RWPE2 (cell line): ENCODE measurements at regions not wholly inside any gene's neighbourhood (a gene's known extent, or its start where the extent isn't known, plus 50 kb on each side); places are given as distances from the start of the nearest gene placed in this dataset.
"Not testable (repeated sequence)": the region's sequence is repeated elsewhere in the genome, so short reads cannot be mapped to it uniquely, and the experiment has no call there.

Source experiments
- ATAC-seq: fragments of 200-7000 bp; cut with Tn5 transposase; 3 replicates; pipeline ENCODE4 v1.9.1; 2021; ENCODE audit warnings: low read depth
- DNase-seq: peaks from one replicate; pipeline ENCODE4 v3.0.0-alpha.2; 2020; ENCODE audit warnings: low spot score
- H3K27ac ChIP-seq: fragments of 450-650 bp; 2 replicates; pipeline ENCODE4 v1.5.1; 2017; ENCODE audit warnings: mild to moderate bottlenecking; ENCODE audit not compliant: poor library complexity, severe bottlenecking
- H3K27me3 ChIP-seq: fragments of 250-450 bp; sonication (Bioruptor Pico); 2 replicates; pipeline ENCODE4 v1.5.1; 2021; ENCODE audit warnings: mild to moderate bottlenecking, moderate library complexity; ENCODE audit not compliant: insufficient read depth, poor library complexity, severe bottlenecking
- H3K36me3 ChIP-seq: fragments of 250-450 bp; sonication (Bioruptor Pico); 2 replicates; pipeline ENCODE4 v1.5.1; 2020; ENCODE audit warnings: low read depth, mild to moderate bottlenecking, moderate library complexity
- H3K4me1 ChIP-seq: fragments of 250-450 bp; sonication (Bioruptor Pico); 2 replicates; pipeline ENCODE4 v1.5.1; 2021; ENCODE audit warnings: mild to moderate bottlenecking, moderate library complexity; ENCODE audit not compliant: insufficient read depth, poor library complexity, severe bottlenecking
- H3K4me3 ChIP-seq: fragments of 250-450 bp; sonication (Bioruptor Pico); 2 replicates; pipeline ENCODE4 v1.5.1; 2021; ENCODE audit warnings: mild to moderate bottlenecking, moderate library complexity; ENCODE audit not compliant: severe bottlenecking
- H3K9me3 ChIP-seq: fragments of 250-450 bp; sonication (Bioruptor Pico); 2 replicates; pipeline ENCODE4 v1.5.1; 2021; ENCODE audit warnings: mild to moderate bottlenecking, moderate library complexity; ENCODE audit not compliant: severe bottlenecking
- CTCF ChIP-seq: fragments of 450-650 bp; IDR thresholded peaks from one replicate; pipeline ENCODE4 v1.5.1; 2017; ENCODE audit warnings: mild to moderate bottlenecking, moderate library complexity; ENCODE audit not compliant: poor library complexity, severe bottlenecking

- Histone ChIP-seq H3K27ac (no peak overlapping the region), H3K36me3 (no peaks in the 10 kb centered on the region), H3K9me3 (no peaks in the 10 kb centered on the region), H3K4me3 (no peak overlapping the region), H3K4me1 (no peaks in the 10 kb centered on the region), H3K27me3 (no peaks in the 10 kb centered on the region)
- DNase-seq, result no peak
- no peak for ATAC-seq
- TF ChIP-seq CTCF, result no peak
Measured at GRCh38 chrX:115427861-115428410, 133.0 kb upstream of the PLS3 start.

GRCh38 chrX:115434834-115435233 is 126.1 kb upstream of the PLS3 start:
- not testable (repeated sequence) for ATAC-seq, H3K36me3 ChIP-seq, H3K27ac ChIP-seq, DNase-seq, H3K4me3 ChIP-seq, H3K4me1 ChIP-seq, H3K27me3 ChIP-seq, H3K9me3 ChIP-seq

- ATAC-seq, result no peak
- TF ChIP-seq CTCF, result no peak
- no peaks in the 10 kb centered on the region for H3K4me1 ChIP-seq
Measured at GRCh38 chrX:115437841-115438595, 123.0 kb upstream of the PLS3 start.

GRCh38 chrX:115448146-115448545 is 112.8 kb upstream of the PLS3 start:
- Histone ChIP-seq H3K36me3 (no peaks in the 10 kb centered on the region), H3K4me1 (no peaks in the 10 kb centered on the region), H3K27ac (no peak overlapping the region), H3K4me3 (no peak overlapping the region), H3K9me3 (no peaks in the 10 kb centered on the region), H3K27me3 (no peaks in the 10 kb centered on the region)
- no peak for TF ChIP-seq CTCF
- DNase-seq, result no peak
- ATAC-seq, result no peak

More at GRCh38 chrX:115437841-115438595, 123.0 kb upstream of the PLS3 start:
- Histone ChIP-seq H3K9me3 (no peaks in the 10 kb centered on the region), H3K27me3 (no peaks in the 10 kb centered on the region), H3K27ac (no peak overlapping the region), H3K36me3 (no peaks in the 10 kb centered on the region), H3K4me3 (no peak overlapping the region)
- DNase-seq, result no peak

- no peaks in the 10 kb centered on the region for H3K36me3 ChIP-seq
- ATAC-seq, result no peak
- H3K27ac ChIP-seq, result no peak overlapping the region
- no peaks in the 10 kb centered on the region for H3K27me3 ChIP-seq
- no peaks in the 10 kb centered on the region for H3K4me1 ChIP-seq
- H3K4me3 ChIP-seq, result no peak overlapping the region
- TF ChIP-seq CTCF, result no peak
- no peak for DNase-seq
- H3K9me3 ChIP-seq, result no peaks in the 10 kb centered on the region
Measured at GRCh38 chrX:115449742-115450141, 111.2 kb upstream of the PLS3 start.
